Hematopoietic multipotent progenitor cell treated with erythropoietin and hydrocortisone succinate and interleukin-3 and kit ligand, for 8 days (in vitro differentiated cells): ENCODE measurements at regions not wholly inside any gene's neighbourhood (a gene's known extent, or its start where the extent isn't known, plus 50 kb on each side); places are given as distances from the start of the nearest gene placed in this dataset.

Source experiments
- DNase-seq: peaks from one replicate; pipeline ENCODE4 v3.0.0-alpha.2; 2015

DNA sequence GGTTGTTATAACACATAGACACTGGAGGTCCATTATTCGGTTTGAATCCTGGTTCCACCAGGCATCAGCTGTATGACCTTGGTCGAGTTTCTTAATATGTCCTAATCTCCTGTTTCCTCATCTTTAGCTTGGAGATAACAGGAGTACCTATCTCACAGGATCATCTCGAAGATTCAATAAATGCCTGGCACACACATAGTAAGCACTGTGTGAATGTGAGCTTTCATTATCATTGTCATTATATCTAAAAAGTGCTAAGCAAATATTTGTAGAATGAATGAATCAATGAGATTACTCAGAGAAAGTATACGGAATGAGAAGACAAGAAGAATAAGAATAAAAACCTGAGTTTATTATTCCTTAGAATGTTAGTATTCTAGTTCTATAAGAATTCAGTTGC, 227.4 kb upstream of the CFAP20DC start:
- no peak for DNase-seq

DNA sequence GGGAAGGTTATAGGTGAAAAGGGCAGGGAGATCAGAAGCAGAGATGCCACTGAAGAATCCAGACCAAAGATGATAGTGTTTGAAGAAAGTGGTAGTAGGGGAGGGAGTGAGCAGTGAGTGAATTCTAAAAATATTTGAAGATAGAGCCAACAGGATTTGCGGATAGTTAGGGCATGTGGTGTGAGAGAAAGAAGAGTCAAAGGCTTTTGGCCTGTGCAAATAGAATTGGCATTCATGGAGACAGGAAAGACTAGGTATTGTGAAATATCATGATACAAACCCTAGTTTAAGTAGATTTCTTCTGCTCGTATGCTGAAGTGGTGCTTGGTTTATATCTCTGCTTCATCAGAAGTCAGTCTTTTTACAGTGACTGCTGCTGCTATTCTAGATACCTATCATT, 224.2 kb upstream of the CFAP20DC start:
- no peak for DNase-seq

DNA sequence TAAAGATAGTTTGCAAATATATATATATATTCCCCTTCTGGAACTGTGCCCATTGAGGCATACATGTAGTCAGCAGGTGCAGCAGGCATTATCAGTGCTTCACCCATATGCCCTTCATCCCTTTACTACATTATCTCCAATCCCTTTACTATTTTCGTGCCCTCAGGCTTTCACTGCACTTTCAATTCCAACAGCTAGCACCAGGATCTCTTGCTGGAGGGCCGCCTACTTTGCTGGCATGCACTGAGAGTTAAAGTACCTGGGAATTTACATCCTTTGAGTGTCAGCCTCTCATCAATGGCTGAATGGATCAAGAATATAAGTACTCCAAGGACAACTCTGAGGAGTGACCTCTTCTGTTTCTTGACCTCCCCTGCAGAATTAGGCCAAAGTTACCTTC, 222.1 kb upstream of the CFAP20DC start:
- DNase-seq, result no peak

DNA sequence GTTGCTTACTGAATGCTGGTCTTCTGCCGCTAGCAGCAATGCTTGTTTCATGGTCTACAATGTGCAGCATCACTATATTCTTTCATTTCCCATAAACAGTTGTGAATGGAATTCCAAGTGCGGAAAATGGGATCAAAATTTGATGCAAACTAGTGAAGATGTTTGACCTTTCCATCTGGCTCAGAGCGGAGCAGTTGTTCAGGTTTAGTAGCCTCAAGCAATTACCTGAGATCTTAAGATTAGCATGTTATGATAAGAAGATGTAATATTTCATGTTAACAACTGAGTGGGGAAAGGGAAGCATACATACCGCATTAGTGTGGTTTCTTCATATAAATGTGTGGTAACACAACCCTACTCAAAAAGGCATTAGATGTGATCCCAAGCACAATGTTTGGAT, 221.1 kb upstream of the CFAP20DC start:
- no peak for DNase-seq

DNA sequence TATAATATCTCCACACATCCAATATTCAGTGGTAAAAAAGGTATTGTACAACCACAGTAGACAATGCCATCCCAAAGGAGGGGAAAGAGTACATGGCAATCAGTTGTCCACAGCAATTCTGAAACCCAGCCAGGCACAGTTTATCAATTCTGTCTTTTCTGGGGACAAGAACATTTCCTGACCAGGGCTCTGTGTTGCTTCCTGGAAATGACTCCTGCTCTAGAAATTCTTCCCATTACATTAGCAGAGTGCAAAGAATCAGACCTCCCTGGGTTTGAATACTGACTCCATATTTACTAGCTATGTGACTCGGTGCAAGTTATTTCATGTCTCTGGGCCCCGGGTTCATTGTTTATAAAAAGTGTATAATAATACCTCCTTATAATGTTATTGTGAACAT, 220.4 kb upstream of the CFAP20DC start:
- no peak for DNase-seq

DNA sequence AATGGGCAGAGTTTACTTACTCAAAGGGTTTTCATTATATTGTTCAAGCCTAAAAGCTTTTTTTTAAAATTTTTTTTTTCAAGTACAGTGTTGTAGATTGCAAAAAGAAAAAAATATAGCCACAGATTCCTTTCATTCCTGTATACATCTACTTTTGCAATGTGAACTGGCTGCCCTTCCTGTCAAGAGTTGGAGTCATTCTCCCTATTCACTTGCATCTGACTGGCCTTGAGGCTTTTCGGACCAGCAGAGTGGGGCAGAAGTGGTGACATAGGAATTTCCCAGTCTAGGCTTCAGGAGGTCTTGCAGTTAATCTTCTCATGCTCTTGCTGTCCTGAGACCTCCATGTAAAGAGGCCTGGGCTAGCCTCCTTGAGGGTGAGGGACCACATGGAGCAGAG, 218.3 kb upstream of the CFAP20DC start:
- no peak for DNase-seq

DNA sequence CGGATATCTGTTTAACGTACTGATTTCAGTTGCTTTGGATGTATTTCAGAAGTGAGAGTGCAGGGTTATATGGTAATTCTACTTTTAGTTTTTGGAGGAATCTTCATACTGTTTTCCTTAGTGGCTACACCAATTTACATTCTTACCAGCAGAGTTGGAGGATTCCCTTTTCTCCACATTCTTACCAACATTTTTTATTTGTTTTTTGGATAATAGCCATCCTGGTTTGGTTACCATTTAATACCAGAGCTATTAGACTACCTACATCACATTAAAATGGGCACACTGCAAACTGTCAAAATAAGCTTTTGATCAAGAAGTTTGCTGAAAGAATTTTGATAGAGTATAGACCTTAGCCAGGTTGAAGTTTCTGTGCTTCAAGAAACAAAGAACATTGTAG, 217.2 kb upstream of the CFAP20DC start:
- DNase-seq, result no peak

DNA sequence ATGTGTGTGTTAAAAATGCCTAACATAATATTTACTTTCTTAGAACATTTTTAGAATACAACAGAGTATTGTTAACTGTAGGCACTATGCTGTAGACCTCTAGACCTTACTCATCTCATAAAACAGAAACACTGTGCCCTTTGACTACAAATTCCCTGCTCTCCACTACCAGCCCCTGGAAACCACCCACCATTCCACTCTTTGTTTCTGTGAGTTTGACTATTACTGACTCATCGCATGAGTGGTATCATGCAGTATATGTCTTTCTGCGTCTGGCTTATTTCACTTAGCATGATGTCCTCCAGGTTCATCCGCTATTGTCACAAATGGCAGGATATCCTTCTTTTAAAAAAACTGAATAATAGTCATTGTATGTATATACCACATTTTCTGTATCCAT, 216.7 kb upstream of the CFAP20DC start:
- DNase-seq, result no peak

DNA sequence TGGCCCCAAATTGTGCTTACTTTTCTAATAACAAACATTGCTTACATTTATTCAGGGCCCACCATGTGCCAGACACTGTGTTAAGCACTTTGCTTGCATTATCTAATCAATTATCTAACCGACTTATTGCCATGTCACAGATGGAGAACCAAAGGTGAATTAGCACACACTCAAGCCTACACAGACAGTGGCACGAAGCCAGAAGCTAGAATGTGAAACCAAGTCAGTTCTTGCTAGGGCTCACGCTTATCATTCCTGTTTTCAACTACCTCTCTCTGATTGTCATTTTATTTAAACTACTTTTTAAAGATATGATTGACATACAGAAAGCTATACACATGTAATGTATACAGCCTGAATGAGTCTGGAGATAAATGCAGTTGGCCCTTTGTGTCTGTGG, 215.7 kb upstream of the CFAP20DC start:
- no peak for DNase-seq

DNA sequence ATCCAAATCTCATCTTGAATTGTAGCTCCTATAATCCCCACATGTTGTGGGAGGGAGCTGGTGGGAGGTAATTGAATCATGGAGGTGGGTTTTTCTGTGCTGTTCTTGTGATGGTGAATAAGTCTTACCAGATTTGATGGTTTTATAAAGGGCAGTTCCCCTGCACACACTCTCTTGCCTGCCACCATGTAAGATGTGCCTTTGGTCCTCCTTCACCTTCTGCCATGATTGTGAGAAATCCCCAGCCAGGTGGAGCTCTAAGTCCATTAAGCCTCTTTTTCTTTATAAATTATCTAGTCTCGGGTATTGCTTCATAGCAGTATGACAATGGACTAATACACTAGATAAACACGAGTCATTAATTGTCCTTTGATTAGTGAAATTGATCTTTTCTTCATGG, 214.5 kb upstream of the CFAP20DC start:
- no peak for DNase-seq

DNA sequence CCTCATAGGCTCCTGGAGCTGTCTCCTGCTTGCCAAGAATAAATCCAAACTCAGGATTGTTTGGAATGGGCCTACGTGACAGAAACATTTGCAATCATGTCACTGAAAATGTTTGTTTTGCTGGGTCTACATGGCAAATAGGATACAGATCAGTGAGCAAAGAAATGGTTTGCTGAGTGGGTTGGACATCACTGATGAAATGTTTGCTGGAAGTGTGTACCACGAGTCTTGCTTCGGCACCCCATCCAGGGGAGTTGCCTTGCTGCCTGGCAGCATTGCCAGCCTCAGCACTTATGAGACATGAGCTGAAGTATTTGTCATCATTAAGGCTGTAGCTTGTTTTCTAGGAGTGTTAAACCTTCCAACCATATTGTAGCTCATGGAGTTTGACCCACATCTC, 213.3 kb upstream of the CFAP20DC start:
- no peak for DNase-seq

DNA sequence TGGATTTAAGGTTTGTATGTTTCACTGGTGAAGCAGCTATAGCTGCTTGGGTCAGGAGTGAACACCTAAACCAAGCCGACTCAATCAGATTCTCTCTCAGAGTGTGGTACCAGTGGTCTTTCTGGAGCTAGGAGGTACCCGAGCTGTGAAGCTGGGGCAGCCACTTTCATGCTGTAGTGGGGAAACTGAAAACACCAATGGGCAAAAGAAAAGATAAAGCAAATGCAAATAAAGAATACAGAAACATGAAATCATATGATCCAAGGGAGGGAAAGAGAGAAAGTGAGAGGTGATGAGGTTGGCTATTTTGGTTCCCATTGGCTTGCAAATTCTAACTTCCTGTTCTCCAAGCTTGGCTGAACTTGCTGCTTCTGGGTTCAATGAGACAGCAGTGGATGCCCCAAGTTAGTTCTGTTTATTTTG, 212.3 kb upstream of the CFAP20DC start:
- DNase-seq, result no peak

DNA sequence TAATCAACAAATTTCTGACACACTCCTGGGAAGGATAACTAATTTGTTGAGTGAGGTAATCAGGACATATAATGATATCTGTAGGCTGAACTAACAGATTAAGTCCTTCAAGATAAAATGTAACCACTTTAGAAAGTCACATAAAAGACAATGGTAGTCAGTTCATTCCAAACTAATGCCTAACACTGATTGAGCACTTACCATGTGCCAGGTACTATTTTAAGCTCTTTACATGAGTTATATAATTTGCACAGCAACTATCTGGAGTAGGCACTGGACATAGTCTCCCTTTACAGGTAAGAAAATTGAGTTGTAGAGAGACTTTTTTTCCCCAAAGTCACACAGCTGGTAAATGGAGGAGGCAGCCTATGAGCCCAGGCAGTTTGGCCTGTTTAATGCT, 211.2 kb upstream of the CFAP20DC start:
- no peak for DNase-seq

DNA sequence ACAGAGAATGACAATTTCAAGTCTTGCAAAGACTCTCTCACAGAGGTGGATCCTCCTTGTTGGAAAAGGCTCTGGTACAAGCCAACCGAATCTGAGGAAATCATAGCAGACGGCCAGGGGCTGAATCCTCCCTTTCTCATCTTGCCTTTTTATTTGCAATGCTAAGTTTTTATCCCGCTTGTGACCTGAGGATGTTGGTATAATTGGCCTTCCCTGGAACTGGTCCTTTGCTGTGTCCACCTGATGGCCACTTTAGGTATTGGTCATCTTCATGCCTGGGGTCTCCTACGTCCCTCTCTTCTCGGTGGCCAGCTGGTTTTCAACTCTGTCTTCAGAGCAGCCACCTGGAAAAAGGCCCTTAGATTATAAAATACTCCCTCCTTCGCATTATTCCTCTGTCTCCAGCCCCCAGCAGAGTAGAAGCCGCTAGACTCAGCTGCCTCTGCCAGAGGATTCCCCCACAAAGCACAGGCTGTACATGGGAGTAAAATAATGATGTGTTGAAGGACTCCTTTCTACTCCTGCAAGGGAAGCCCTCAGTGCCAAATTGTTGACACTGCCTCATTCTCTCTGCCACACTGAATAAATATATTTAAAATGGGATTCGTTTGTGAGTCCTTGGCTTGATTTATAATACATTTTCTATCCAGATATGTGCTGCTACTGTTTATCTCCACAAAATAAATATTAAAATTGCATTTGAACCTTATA, 208.9 kb upstream of the CFAP20DC start:
- no peak for DNase-seq

DNA sequence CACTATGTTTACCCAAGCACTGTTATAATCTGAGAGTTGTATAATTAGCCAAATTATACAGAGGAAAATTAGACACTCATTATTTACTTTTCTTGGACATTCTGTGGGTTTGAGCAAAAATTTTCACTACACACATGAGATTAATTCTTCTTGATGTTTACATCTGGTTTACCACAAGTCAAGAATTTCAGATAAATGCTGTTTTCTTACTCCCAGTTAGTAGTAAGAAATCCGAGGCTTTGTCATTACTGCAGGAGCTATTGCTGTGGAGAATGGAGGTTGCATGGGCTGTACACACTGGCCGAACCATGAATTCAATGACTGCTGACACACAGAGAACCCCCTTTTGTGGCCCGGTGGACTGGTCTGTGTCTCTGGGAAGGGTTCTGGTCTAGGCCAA, 207.7 kb upstream of the CFAP20DC start:
- no peak for DNase-seq

DNA sequence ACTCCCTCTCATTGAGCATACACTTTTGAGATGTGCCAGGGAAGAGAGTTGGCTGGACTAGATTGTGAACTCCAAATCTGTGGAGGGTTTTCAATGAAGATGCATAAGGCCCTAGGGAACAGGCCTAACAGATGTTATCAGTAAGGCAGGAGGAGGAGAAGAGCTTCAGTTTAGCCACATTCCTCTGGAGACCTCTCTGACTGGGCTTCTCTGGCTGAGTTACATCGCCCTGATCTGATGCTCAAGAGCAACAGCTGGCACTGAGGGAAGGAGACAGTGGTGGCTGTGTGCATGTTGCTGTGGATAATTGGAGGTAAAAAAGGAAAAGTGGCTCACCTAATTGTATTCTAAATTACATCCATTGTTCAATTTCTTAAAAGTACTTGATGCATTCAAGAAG, 206.4 kb upstream of the CFAP20DC start:
- no peak for DNase-seq

DNA sequence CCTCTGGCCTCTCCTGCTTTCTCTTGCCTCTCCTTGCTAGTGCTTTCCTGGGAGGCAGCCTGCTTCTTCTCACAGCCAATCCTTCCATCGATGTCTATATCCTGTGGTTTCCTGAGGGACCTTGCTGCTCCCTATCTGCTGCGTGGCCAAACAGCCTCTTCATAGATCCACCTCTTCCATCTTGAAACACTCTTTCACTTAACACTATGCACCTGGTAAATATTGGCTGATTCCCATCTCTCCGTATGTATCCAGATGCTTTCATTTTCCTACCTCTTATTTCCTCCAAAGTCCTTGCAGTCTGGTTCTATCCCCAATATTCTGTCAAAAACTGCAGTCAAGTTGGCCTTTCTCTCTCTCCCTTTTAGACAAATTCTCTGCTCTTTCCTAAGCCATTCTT, 205.2 kb upstream of the CFAP20DC start:
- DNase-seq, result no peak

DNA sequence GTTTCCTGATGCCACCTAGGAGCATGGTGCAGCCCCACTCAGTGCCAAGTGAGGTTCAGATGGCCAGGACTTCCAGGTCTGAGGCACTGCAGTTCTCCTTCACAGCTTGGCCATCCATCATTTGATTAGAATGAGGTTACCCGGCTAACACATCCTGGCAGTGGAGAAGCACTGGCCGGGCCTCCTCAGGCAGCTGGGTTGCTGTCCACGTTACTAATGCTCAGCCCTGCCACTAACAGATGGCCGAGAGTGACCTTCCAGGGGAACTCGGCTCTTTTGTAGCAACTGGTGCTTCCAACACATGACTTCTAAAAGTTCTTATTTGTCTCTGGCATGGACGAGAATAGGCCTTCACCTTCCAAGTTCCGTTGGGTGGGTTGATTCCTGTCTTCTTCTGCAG, 204.6 kb upstream of the CFAP20DC start:
- DNase-seq, result no peak

DNA sequence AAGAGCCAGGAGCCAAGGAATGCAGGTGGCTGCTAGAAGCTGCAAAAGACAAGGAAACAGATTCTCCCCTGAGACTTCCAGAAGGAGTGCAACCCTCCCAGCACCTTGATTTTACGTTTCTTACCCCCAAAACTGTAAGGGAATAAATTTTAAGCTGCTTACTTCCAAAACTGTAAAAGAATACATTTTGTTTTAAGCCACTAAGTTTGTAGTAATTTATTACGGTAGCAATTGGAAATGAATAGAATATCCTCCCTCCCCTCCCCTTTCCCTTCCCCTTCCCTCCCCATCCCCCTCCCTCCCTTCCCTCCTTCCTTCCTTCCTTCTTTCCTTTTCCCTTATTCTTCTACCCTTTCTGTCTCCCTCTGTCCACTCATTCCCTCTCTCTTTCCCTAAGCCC, 203.7 kb upstream of the CFAP20DC start:
- DNase-seq, result no peak

DNA sequence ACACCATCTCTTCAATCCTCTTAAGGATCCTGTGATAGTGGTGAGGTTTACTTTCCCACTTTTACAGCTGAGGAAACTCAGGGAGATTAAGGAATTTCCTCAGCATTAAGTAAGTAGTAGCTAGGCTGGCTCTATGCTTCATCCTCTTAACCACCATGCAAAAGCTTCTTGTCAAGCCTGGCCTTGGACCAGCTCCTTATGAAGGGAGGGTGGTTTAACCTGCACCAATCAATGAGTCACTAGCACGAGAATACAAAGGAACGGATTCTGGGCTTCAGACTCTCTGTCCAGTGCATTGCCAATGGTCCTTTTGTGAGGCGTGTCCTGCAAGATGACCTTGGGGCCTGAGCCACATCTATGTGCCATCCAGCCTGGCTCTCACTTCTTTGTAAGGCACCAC, 202.0 kb upstream of the CFAP20DC start:
- no peak for DNase-seq

DNA sequence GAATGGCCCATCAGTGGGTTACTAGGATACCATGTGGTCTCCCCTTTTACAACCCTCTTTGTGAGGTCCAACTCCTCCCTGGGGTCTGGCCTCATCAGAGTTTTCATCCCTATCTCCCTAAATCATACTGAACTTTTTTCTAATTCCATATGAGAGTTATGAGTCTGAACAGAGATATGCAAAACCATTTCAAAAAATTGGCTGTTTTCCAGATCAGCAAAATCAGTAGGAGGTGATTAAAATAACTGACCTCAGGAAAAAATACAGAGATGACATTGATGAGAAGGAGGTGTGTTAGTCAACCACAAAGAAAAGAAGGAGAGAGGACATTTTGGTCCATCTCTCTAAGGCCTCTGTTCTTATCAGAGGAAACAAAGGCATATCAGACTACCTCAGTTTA, 200.8 kb upstream of the CFAP20DC start:
- DNase-seq, result no peak

DNA sequence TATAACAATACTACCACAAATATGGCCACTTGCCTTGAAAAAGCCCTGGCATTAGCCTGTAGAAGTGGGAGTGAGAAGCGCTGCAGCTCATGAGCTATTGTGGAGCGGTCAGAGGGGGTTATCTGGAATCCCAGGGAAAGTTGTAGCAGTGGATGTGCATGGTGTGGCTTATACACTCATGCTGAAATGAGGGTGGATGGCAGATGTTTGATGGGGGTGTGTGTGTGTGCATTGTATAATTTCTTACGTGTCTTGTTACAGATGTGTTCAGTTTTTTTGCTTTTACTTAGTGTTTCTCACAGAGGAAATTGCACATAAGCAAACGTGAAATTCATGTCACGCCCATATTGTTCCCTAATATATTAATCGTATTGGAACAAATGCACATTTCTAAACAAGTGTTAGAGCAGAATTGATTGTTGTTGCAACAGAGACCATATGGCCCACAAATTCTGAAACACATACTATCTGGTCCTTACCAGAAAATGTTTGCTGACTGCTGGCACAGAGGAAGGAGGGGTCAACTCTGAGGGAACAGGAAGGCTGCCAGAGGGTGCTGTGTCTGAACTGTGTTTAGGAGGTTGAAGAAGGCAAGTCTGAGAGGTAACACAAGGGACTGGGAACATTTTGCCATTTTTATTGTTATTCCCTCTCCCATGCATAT, 200.0 kb upstream of the CFAP20DC start:
- DNase-seq, result no peak

DNA sequence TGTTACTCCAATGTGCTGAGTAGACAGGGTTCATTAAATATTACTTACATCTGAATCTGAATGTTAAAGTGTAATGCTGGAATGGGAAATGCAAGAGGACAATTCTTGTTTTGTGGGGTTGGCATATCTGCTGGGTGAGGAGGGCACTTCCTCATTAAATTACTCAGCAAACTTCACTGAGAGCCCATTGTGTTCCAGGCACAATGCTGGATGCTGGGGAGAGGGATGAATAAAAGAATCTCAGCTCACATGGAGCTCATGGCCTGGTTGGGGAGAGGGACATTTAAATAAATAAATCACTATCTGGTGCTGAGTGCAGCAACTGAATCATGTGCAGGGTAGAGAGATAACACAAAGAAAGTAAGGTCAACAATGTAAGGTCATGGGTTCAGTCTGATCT, 199.2 kb upstream of the CFAP20DC start:
- no peak for DNase-seq

DNA sequence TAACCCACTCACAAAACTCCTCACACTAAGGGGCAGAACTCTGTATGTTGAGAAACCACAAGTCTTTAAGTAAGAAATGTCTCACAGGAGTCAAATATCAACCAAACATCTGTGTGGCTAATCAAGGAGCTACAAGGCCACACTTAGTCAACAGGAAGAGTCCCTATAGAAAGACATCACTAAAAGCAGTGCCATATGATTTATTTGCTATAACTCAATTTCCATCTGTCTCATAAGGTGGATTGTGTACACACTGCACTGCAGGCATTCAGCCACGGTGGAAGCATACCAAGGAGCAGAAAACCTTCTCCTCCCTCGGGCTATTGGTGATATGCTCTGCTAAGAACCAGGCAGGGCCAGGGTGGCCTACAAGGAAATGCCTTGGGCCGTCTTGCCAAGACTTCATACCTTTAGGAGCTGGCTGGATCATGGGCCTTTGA, 197.6 kb upstream of the CFAP20DC start:
- no peak for DNase-seq
